ENCODE measurements at regions not wholly inside any gene's neighbourhood (a gene's known extent, or its start where the extent isn't known, plus 50 kb on each side); places are given as distances from the start of the nearest gene placed in this dataset.

- TF ChIP-seq PKNOX1 (IDR thresholded peaks at IDR 0.05) (no peak), EP300 (IDR thresholded peaks at IDR 0.05; ENCODE audit: borderline replicate concordance in 1 of 2, control insufficient read depth in 1 of 2, low read depth in 2 of 2, low read length in 2 of 2) (no peak), CBX5 (IDR thresholded peaks at IDR 0.05; ENCODE audit: low read depth) (no peak), SREBF1 (IDR thresholded peaks at IDR 0.05; ENCODE audit: low read length) (no peak), TCF7 (IDR thresholded peaks at IDR 0.05; ENCODE audit: borderline replicate concordance) (no peak), STAT3 (IDR thresholded peaks at IDR 0.05; ENCODE audit: low read depth, low read length) (no peak), NFYB (IDR thresholded peaks at IDR 0.05; ENCODE audit: insufficient read depth, low read depth, low read length) (no peak)
- TF ChIP-seq, protein P1, sequence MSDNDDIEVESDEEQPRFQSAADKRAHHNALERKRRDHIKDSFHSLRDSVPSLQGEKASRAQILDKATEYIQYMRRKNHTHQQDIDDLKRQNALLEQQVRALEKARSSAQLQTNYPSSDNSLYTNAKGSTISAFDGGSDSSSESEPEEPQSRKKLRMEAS (IDR thresholded peaks at IDR 0.05; ENCODE audit: low read depth, low read length): no peak
Measured at GRCh38 chr9:80906728-80907127, 782.6 kb downstream of the TLE1 start (continued).

GRCh38 chr9:80899208-80899607, 790.1 kb downstream of the TLE1 start:
- POLR2A ChIA-PET: no interaction called here

More at GRCh38 chr9:80899208-80899607, 790.1 kb downstream of the TLE1 start:
- intact Hi-C loops (cut with micrococcal nuclease; ENCODE audit: unreplicated experiment): no loop called here
- ChIA-PET RAD21 (ENCODE audit: unreplicated experiment) (no interaction called here), CTCF (no interaction called here), SMC1A (ENCODE audit: uncharacterized antibody, unreplicated experiment) (no interaction called here)
- no peak for DNase-seq (ENCODE audit: low read depth, low spot score)
- no peak for TF ChIP-seq ATF7 (IDR thresholded peaks at IDR 0.05; ENCODE audit: low read depth)
- TF ChIP-seq, protein P2, sequence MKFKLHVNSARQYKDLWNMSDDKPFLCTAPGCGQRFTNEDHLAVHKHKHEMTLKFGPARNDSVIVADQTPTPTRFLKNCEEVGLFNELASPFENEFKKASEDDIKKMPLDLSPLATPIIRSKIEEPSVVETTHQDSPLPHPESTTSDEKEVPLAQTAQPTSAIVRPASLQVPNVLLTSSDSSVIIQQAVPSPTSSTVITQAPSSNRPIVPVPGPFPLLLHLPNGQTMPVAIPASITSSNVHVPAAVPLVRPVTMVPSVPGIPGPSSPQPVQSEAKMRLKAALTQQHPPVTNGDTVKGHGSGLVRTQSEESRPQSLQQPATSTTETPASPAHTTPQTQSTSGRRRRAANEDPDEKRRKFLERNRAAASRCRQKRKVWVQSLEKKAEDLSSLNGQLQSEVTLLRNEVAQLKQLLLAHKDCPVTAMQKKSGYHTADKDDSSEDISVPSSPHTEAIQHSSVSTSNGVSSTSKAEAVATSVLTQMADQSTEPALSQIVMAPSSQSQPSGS (IDR thresholded peaks at IDR 0.05; ENCODE audit: low read length): no peak
- no peak for FAIRE-seq
- Histone ChIP-seq H3K9me3 (replicated peaks; ENCODE audit: control insufficient read depth, insufficient read depth, low read length) (no peaks in the 10 kb centered on the region), H3K27me3 (replicated peaks in 1 of 2; ENCODE audit: control insufficient read depth in 2 of 2, insufficient read depth in 2 of 2, low read length in 1 of 2) (no peaks in the 10 kb centered on the region), H3K4me1 (ENCODE audit: control insufficient read depth, insufficient read depth, low read length) (no peaks in the 10 kb centered on the region), H3K9ac (ENCODE audit: control insufficient read depth, insufficient read depth, low read length) (no peak overlapping the region), H4K20me1 (ENCODE audit: control insufficient read depth, insufficient read depth) (no peaks in the 10 kb centered on the region), H3K79me2 (ENCODE audit: control insufficient read depth, insufficient read depth, low read length) (no peaks in the 10 kb centered on the region), H3K4me3 (no peak overlapping the region), H2AFZ (ENCODE audit: control insufficient read depth, low read depth, low read length) (no peak overlapping the region), H3K4me2 (ENCODE audit: control insufficient read depth, insufficient read depth) (no peak overlapping the region), H3K36me3 (ENCODE audit: control insufficient read depth in 2 of 2, insufficient read depth in 2 of 2, low read length in 1 of 2) (no peaks in the 10 kb centered on the region), H3K27ac (ENCODE audit: control insufficient read depth, insufficient read depth) (no peak overlapping the region)
- ATAC-seq: no peak
- BruUV-seq (replicated peaks): no TSS peak
- in situ Hi-C loops (cut with MboI): no loop called here

All from GM12878 (cell line).